GM18498 (cell line): ENCODE measurements at regions not wholly inside any gene's neighbourhood (a gene's known extent, or its start where the extent isn't known, plus 50 kb on each side); places are given as distances from the start of the nearest gene placed in this dataset.
A peak's percentile ranks its signal among the peaks of the same experiment; 100 is the strongest.

Experiments
- ATAC-seq: cut with Tn5 transposase; IDR thresholded peaks from one replicate; pipeline ENCODE4 v1.9.1; 2021; ENCODE audit warnings: mild to moderate bottlenecking, moderate library complexity; ENCODE audit not compliant: unreplicated experiment

DNA sequence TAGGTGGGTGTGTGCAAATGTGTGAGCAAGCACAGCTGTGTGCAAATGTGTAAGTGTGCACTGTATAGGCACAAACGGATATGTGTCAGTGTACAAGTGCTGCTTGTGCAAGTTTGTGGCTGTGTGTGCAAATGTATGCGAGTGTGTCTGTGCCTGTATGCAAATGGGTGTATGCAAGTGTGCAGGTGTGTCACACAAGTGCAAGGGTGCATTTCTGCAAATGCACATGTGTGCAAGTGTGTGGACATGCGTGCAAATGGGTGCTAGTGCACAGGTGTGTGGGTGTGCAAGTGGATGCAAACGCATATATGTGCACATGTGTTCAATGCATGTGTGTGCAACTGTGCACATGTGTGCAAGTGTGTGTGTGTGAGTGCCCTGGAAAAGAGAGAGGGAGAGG is 76.5 kb upstream of the TNRC6C start:
- ATAC-seq: no peak

DNA sequence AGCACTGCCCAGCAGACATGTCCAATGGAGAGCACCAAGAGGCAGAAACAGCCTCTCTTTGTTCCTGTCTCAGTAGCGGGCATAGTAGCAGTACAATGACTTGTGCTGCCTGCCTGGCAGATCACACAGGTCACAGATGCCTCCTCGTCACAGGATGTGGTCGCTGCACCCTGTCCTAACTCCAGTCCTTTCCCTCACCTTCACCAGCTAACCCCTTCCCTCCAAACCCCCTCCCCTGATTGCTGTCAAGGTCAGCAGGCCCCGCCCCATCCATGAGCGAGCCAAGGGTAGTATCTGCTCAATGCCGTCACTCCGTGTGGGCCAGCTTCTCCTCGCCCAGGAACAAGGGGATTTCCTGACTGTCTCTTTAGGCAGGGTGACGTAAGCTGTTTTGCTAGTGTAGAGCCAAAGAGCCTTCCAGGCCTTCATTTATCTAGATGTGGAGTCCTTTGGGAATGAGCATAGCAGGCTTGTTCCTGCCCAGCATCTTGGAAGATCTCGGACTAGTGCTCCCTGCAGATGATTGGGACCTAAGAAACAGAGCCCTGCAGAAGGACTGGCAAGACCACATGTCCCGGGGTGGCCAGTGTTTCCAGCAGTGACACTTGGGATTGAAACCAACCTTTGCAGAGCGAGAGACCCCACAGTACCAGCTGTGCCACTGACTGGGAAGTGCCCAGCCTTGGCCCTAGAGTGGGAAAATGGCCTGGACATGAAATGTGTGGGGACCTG is 75.9 kb upstream of the TNRC6C start:
- ATAC-seq: peak; percentile 37

DNA sequence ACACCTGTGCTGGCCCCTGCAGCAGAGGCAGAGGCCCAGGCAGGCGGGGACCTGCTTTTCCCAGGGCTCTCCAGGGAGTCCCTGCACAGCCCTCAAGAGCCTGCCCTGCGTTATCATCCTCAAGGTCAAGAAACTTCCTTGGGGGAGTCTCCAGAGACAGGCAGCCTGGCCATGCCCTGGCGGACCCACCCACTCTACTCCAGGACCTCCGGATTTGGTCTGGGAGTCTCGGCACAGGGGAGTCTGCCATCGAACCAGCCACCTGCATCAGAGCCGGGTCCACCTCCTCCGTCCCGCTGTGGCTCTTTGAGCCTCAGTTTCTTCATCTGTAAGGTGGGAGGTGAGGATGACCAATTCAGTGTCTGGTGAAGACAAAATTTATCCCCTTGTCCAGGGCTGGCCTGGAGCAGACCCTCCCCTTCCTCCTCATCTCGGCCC is 75.3 kb upstream of the TNRC6C start:
- ATAC-seq: no peak

DNA sequence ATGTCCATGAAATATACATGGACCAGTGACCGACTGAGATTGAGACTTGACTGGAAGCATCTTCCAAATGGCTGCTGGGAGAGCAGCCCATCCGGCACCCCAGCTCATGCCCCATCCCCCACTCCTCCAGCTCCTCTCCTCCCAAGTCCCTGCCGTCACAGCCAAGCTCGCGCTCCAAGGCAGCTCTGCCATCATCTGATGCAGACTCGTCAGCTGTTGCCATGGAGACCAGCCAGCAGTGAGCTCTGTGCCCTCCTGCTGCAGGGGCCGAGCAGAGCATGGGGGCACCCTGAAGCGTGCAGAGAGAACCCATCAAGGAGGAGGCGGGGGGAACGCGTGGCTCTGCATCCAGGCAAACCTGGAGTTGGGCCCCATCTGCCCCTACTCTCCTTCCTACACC is 74.5 kb upstream of the TNRC6C start:
- ATAC-seq: no peak

GRCh38 chr17:77884967-77885641 is 73.4 kb upstream of the TNRC6C start:
- no peak for ATAC-seq

DNA sequence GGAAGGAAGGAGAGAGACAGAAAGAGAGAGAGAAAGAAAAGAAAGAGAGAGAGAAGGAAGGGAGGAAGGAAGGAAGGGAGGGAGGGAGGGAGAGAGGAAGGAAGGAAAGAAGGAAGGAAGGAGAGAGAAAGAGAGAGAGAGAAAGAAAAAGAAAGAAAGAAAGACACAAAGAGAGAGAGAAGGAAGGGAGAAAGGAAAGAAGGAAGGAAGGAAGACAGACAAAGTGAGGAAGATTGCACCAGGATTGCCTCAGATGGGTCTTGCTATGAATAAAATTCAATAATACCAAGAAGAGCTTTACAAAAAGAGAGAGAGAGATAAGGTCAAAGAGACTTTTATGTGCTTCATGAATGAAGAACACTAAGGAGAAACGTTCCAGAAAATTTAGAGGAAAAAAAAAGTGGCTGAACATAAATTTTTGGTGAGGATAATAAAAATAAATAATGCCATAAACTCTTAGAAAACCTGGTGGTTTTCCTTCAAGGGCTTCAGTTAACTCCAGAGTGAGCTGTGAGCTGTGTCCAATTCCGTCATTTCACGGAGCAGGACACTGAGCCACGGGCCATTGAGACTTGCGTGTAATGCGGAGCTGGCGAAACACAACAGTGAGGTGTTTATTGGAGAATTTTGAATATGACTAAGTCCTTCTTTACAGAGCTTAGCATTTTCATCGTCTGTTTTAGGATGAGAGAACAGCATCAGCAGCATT is 72.7 kb upstream of the TNRC6C start:
- ATAC-seq: no peak

GRCh38 chr17:77886387-77886728 is 72.1 kb upstream of the TNRC6C start:
- ATAC-seq: no peak

GRCh38 chr17:77887110-77887463 is 71.4 kb upstream of the TNRC6C start:
- ATAC-seq: no peak

- ATAC-seq: no peak
These were observed 70.8 kb upstream of the TNRC6C start for GRCh38 chr17:77887464-77888241.

DNA sequence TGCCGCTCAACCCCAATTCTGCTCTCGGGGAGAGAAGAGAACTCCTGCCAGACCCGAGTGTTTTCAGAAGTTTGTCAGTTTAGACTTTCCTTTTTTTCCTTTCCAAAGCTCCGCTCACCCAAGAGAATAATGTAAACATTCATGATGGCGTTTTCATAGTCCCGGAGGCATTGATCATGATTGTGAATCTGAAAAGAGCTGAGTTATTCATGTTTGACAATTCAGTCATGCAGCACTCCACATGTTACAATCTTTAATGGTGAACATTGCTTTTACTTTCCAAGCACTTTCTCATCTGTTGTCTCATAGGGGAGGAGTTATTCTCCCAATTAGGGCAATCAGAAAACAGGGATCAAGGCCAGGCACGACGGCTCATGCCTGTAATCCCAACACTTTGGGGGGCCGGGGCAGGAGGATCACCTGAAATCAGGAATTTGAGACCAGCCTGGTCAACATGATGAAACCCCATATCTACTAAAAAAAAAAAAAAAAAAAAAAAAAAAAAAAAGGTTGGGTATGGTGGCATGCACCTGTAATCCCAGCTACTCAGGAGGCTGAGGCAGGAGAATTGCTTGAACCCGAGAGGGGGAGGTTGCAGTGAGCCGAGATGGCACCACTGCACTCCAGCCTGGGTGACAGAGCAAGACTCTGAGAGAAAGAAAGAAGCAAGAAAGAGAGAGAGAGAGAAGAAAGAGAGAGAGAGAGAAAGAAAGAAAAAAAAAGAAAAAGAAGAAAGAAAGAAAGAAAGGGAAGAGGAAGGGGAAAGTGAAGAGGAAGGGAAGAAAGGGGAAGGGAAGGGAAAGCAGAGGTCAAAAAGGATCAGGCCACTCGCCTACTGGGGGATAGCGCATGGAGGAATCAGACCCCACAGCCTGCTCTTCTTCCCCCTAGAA is 70.0 kb upstream of the TNRC6C start:
- no peak for ATAC-seq

GRCh38 chr17:77889135-77889505 is 69.4 kb upstream of the TNRC6C start:
- no peak for ATAC-seq

- no peak for ATAC-seq
These were observed 68.4 kb upstream of the TNRC6C start for GRCh38 chr17:77889866-77890760.

DNA sequence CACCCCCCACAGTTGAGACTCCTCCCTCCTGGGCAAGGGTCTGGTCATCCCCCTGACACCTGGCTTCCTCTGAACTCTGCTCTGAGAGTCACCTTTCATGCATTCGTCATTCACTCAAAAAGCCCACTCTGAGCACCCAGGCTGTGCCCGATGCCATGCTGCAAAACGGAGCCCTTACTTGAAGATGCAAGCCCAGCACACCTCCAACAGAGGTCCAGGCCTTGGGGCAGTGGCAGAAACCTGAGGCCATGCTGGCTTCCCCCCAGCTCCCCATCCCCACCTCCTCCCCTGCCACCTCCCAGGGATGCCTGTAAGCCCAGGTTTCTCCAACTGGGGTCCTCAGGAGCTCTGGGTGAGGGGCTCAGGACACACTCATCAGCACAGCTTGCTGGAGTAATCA is 67.7 kb upstream of the TNRC6C start:
- no peak for ATAC-seq

DNA sequence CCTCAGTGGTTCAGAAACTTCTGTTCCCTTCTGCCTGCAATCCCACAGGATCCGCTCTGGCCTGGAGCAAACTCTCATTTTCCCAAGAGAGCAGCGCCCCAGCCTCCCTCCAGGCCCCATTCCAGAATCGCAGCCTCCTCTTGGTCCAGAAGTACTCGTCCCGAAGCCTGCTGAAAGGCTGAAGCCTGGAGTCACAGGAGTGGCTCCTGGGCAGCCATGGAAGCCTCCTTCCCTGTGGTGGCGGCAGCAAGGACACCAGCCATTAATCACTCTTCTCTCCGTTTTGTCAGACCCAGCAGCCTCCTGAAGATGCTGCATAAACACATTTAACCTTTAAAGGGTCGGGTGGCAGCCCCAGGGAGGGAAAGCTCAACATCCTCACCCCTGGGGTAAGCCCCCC is 66.9 kb upstream of the TNRC6C start:
- ATAC-seq: no peak

GRCh38 chr17:77892031-77892430 is 66.5 kb upstream of the TNRC6C start:
- ATAC-seq: no peak

GRCh38 chr17:77892469-77893143 is 65.9 kb upstream of the TNRC6C start:
- no peak for ATAC-seq

DNA sequence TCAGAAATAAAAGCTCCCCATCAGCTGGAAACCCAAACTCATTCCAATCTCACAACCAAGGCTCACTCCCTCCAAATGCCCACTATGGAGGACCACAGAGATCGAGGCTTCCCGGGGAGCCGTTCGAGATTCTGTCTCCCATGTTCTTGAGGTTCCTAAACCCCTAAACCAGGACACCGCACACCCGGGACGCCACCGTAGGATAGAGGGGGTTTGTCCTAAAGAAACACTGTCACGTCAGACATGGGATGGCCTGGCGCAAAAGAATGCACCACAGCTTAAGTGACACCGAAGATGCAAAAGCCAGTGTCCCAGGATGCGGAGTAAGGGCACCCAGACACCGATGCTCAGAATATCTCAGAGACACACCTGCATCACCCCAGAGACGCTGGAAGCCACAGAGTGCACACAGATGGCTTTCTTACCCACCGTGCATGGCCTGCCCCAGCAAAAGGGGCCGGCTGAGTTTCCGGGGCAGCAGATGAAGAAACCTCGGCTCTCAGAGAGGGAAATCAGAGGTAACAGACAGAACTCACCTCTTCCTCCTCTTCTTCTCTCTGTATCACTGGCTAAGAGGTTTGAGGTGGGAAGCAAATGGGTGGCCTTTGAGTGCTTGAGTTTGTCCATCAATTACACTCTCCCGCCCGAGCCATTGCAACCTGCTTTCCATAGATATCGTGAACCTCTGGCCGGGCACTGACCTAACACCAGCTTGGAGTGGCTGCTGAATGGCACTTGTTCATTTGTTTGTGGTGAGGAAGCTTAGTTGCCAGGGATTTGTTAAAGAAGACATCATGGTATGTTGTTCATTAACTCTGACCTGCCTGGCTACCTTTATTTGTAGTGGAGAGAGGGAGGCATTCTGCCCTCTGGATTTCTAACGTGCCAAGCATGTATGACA is 65.1 kb upstream of the TNRC6C start:
- no peak for ATAC-seq
